H1 (cell line): ENCODE measurements at regions not wholly inside any gene's neighbourhood (a gene's known extent, or its start where the extent isn't known, plus 50 kb on each side); places are given as distances from the start of the nearest gene placed in this dataset.

Source experiments
- CTCF ChIA-PET: fragments of 300-600 bp; sonication (Branson Sonifier 250); formaldehyde crosslinking; loops from one replicate; lab custom pipeline; 2021; ENCODE audit not compliant: partially characterized antibody; lab: Charles Lee
- POLR2A ChIA-PET: fragments of 300-600 bp; sonication (Branson Sonifier 250); formaldehyde crosslinking; loops from one replicate; lab custom pipeline; 2021; ENCODE audit warnings: inconsistent platforms; ENCODE audit not compliant: partially characterized antibody; lab: Charles Lee
- DNase-seq, 2 experiments: peaks; one replicate each; pipeline versions ENCODE4 v3.0.0 to v3.0.0-alpha.2; 2010 to 2022; ENCODE audit warnings: low spot score in 2 of 2, low read depth in 1 of 2, mixed read lengths in 1 of 2
- FAIRE-seq: peaks from 2 replicates; lab custom pipeline; 2011; peaks lifted over from hg19 to GRCh38; lab: Jason Lieb, UNC
- H2AFZ ChIP-seq: 2 replicates; pipeline ENCODE4 v1.8.1; 2012; ENCODE audit warnings: low read length, inconsistent platforms
- H2AK5ac ChIP-seq: 2 replicates; pipeline ENCODE4 v1.6.1; 2013; ENCODE audit warnings: low read depth, low read length
- H2BK120ac ChIP-seq: replicated peaks from 2 replicates; pipeline ENCODE3; 2013; ENCODE audit warnings: low read depth, low read length, inconsistent platforms
- H2BK12ac ChIP-seq: 2 replicates; pipeline ENCODE4 v1.6.1; 2013; ENCODE audit warnings: low read depth, low read length
- H2BK15ac ChIP-seq: 2 replicates; pipeline ENCODE4 v1.6.1; 2013; ENCODE audit warnings: low read length
- H2BK20ac ChIP-seq: 2 replicates; pipeline ENCODE4 v1.6.1; 2013; ENCODE audit warnings: low read length
- H2BK5ac ChIP-seq: 2 replicates; pipeline ENCODE4 v1.6.1; 2013; ENCODE audit warnings: low read depth, low read length
- H3K14ac ChIP-seq: 2 replicates; pipeline ENCODE4 v1.6.1; 2013; ENCODE audit warnings: inconsistent platforms; ENCODE audit not compliant: insufficient read length
- H3K18ac ChIP-seq: 2 replicates; pipeline ENCODE4 v1.6.1; 2013; ENCODE audit warnings: low read length; ENCODE audit errors: extremely low read depth
- H3K23ac ChIP-seq: 2 replicates; pipeline ENCODE4 v1.6.1; 2013; ENCODE audit warnings: inconsistent platforms; ENCODE audit not compliant: insufficient read length
- H3K23me2 ChIP-seq: 2 replicates; pipeline ENCODE4 v1.6.1; 2013; ENCODE audit warnings: low read depth, low read length
- H3K27ac ChIP-seq: 2 replicates; pipeline ENCODE4 v1.6.1; 2011; ENCODE audit warnings: low read depth, low read length, inconsistent platforms
- H3K27me3 ChIP-seq, 4 experiments: replicated peaks in 1 of 4; 1 replicate in 1 of 4; 2 replicates in 3 of 4; pipeline versions ENCODE4 v1.6.1 to v1.8.1; 2011 to 2013; ENCODE audit warnings: low read length in 3 of 4, mild to moderate bottlenecking in 3 of 4, inconsistent platforms in 2 of 4, mixed read lengths in 2 of 4, moderate library complexity in 1 of 4; ENCODE audit not compliant: control insufficient read depth in 3 of 4, insufficient read depth in 3 of 4; ENCODE audit errors: extremely low read depth in 1 of 4
- H3K36me3 ChIP-seq, 4 experiments: 2 replicates each; pipeline versions ENCODE4 v1.6.1 to v1.8.1; 2011 to 2013; ENCODE audit warnings: mild to moderate bottlenecking in 4 of 4, low read length in 3 of 4, moderate library complexity in 2 of 4, control low read depth in 1 of 4, inconsistent platforms in 1 of 4; ENCODE audit not compliant: insufficient read depth in 4 of 4, control insufficient read depth in 2 of 4
- H3K4ac ChIP-seq: replicated peaks from 2 replicates; pipeline ENCODE3; 2013; ENCODE audit warnings: low read length, low read depth, mixed read lengths, inconsistent platforms; ENCODE audit not compliant: insufficient read length
- H3K4me1 ChIP-seq, 4 experiments: replicated peaks in 1 of 4; 1 replicate in 1 of 4; 2 replicates in 3 of 4; pipeline versions ENCODE4 v1.6.1 to v1.8.1; 2011 to 2013; ENCODE audit warnings: low read length in 3 of 4, inconsistent platforms in 2 of 4, mixed read lengths in 1 of 4; ENCODE audit not compliant: insufficient read depth in 4 of 4, control insufficient read depth in 3 of 4
- H3K4me2 ChIP-seq, 2 experiments: 2 replicates each; pipeline versions ENCODE4 v1.6.1 to v1.8.1; 2011 to 2013; ENCODE audit warnings: low read depth in 2 of 2, low read length in 2 of 2, control low read depth in 1 of 2, inconsistent platforms in 1 of 2, mild to moderate bottlenecking in 1 of 2; ENCODE audit not compliant: insufficient read depth in 1 of 2
- H3K4me3 ChIP-seq, 4 experiments: fragments of 200-600, 300-600 bp in 1 of 4; sonication (generic), shearing (Covaris generic), sonication (Bioruptor Twin) in 1 of 4; 2 replicates each; pipeline versions ENCODE4 v1.5.1 to v1.8.1; 2011 to 2016; ENCODE audit warnings: low read length in 4 of 4, low read depth in 3 of 4, control low read depth in 2 of 4, inconsistent platforms in 2 of 4, mild to moderate bottlenecking in 2 of 4, mixed read lengths in 1 of 4, moderate library complexity in 1 of 4; ENCODE audit not compliant: insufficient read depth in 2 of 4; ENCODE audit errors: extremely low read depth in 1 of 4
- H3K56ac ChIP-seq: replicated peaks from 2 replicates; pipeline ENCODE3; 2013; ENCODE audit warnings: low read depth, mild to moderate bottlenecking, mixed read lengths, low read length, inconsistent platforms; ENCODE audit not compliant: insufficient read length
- H3K79me1 ChIP-seq: 2 replicates; pipeline ENCODE4 v1.6.1; 2013; ENCODE audit warnings: low read depth, low read length, control low read depth
- H3K79me2 ChIP-seq, 2 experiments: 2 replicates each; pipeline versions ENCODE4 v1.6.1 to v1.8.1; 2012 to 2013; ENCODE audit warnings: low read length in 2 of 2, mild to moderate bottlenecking in 2 of 2, inconsistent platforms in 1 of 2; ENCODE audit not compliant: insufficient read depth in 2 of 2, control insufficient read depth in 1 of 2
- H3K9ac ChIP-seq, 4 experiments: replicated peaks in 1 of 4; 1 replicate in 1 of 4; 2 replicates in 3 of 4; pipeline versions ENCODE4 v1.6.1 to v1.8.1; 2011 to 2013; ENCODE audit warnings: low read depth in 3 of 4, low read length in 3 of 4, control low read depth in 2 of 4, mild to moderate bottlenecking in 2 of 4, moderate library complexity in 2 of 4, inconsistent platforms in 1 of 4; ENCODE audit errors: extremely low read depth in 1 of 4
- H3K9me3 ChIP-seq, 2 experiments: 2 replicates each; pipeline versions ENCODE4 v1.6.1 to v1.8.1; 2012 to 2013; ENCODE audit warnings: mild to moderate bottlenecking in 2 of 2, moderate library complexity in 2 of 2, control low read depth in 1 of 2, inconsistent platforms in 1 of 2, low read depth in 1 of 2, low read length in 1 of 2, mixed read lengths in 1 of 2; ENCODE audit not compliant: insufficient read depth in 2 of 2
- H4K20me1 ChIP-seq, 2 experiments: replicated peaks in 1 of 2; 2 replicates each; pipeline versions ENCODE3 to v1.8.1; 2011 to 2013; ENCODE audit warnings: inconsistent platforms in 2 of 2, low read length in 2 of 2, mild to moderate bottlenecking in 1 of 2; ENCODE audit not compliant: insufficient read depth in 2 of 2, control insufficient read depth in 1 of 2
- H4K5ac ChIP-seq: 2 replicates; pipeline ENCODE4 v1.6.1; 2013; ENCODE audit warnings: low read length, low read depth, mixed read lengths, inconsistent platforms; ENCODE audit not compliant: insufficient read length
- H4K8ac ChIP-seq: 2 replicates; pipeline ENCODE4 v1.8.0; 2013; ENCODE audit warnings: mild to moderate bottlenecking, moderate library complexity, low read length, inconsistent platforms; ENCODE audit not compliant: insufficient read depth; ENCODE audit errors: extremely low read depth
- H4K91ac ChIP-seq: replicated peaks from 2 replicates; pipeline ENCODE3; 2013; ENCODE audit warnings: low read length, mixed read lengths, inconsistent platforms; ENCODE audit not compliant: insufficient read length
- GABPA ChIP-seq: IDR thresholded peaks from 2 replicates; pipeline ENCODE4 v1.6.1; 2011; ENCODE audit warnings: mild to moderate bottlenecking, low read length, moderate library complexity, borderline replicate concordance; ENCODE audit not compliant: insufficient read depth
- KDM4A ChIP-seq: IDR thresholded peaks from one replicate; pipeline ENCODE4 v1.7.1; 2012; ENCODE audit warnings: low read depth, mild to moderate bottlenecking, moderate library complexity, low read length, inconsistent platforms; ENCODE audit not compliant: severe bottlenecking
- MAFK ChIP-seq: IDR thresholded peaks from 2 replicates; pipeline ENCODE4 v1.6.1; 2012; ENCODE audit warnings: low read depth, mild to moderate bottlenecking, improper control_type of control experiment, low read length
- NRF1 ChIP-seq: IDR thresholded peaks from 2 replicates; pipeline ENCODE4 v1.6.1; 2011; ENCODE audit warnings: mild to moderate bottlenecking, low read depth, low read length, improper control_type of control experiment
- POLR2AphosphoS5 ChIP-seq: IDR thresholded peaks from 2 replicates; pipeline ENCODE4 v1.6.1; 2011; ENCODE audit warnings: low read depth, low read length
- POU5F1 ChIP-seq: IDR thresholded peaks from 2 replicates; pipeline ENCODE4 v1.6.1; 2011; ENCODE audit warnings: low read depth, mild to moderate bottlenecking, low read length, moderate library complexity
- RNF2 ChIP-seq: fragments of 200-900, 300-1000 bp; sonication (generic); IDR thresholded peaks from 2 replicates; pipeline ENCODE4 v1.7.1; 2016; ENCODE audit warnings: borderline replicate concordance, low read depth, mild to moderate bottlenecking, antibody characterized with exemption, low read length; ENCODE audit not compliant: poor library complexity, severe bottlenecking; ENCODE audit errors: missing control alignments
- RXRA ChIP-seq: IDR thresholded peaks from 2 replicates; pipeline ENCODE4 v1.6.1; 2011; ENCODE audit warnings: low read depth, mild to moderate bottlenecking, low read length, moderate library complexity; ENCODE audit not compliant: insufficient read depth
- SIN3A ChIP-seq, 2 experiments: IDR thresholded peaks in 1 of 2; conservative IDR thresholded peaks in 1 of 2; 2 replicates each; pipeline ENCODE4 v1.6.1; 2011 to 2012; ENCODE audit warnings: low read length in 2 of 2, improper control_type of control experiment in 1 of 2, low read depth in 1 of 2, mild to moderate bottlenecking in 1 of 2
- TAF7 ChIP-seq: optimal IDR thresholded peaks from 2 replicates; pipeline ENCODE3; 2011; ENCODE audit warnings: low read depth, mild to moderate bottlenecking, inconsistent platforms, low read length, moderate library complexity, borderline replicate concordance
- YY1 ChIP-seq: IDR thresholded peaks from 2 replicates; pipeline ENCODE4 v1.6.1; 2011; ENCODE audit warnings: low read depth, mild to moderate bottlenecking, low read length
- WGBS, 2 experiments: shearing (Covaris generic) in 1 of 2; methylation state at CpG; one replicate each; pipeline versions ENCODE4 v1.1.6 to v1.1.7; 2013 to 2015; ENCODE audit warnings: low lambda C conversion rate in 2 of 2, mixed read lengths in 2 of 2, inconsistent platforms in 1 of 2, low coverage in 1 of 2, missing lambda C conversion rate in 1 of 2; ENCODE audit not compliant: insufficient replicate concordance in 2 of 2, insufficient coverage in 1 of 2, insufficient read length in 1 of 2; ENCODE audit errors: extremely low coverage in 1 of 2, missing lambda C conversion rate in 1 of 2; 5-methylcytosine and 5-hydroxymethylcytosine counted together
- TF ChIP-seq, protein P1 (sequence below): IDR thresholded peaks from 2 replicates; pipeline ENCODE4 v1.6.1; 2012; ENCODE audit warnings: inconsistent platforms

DNA sequence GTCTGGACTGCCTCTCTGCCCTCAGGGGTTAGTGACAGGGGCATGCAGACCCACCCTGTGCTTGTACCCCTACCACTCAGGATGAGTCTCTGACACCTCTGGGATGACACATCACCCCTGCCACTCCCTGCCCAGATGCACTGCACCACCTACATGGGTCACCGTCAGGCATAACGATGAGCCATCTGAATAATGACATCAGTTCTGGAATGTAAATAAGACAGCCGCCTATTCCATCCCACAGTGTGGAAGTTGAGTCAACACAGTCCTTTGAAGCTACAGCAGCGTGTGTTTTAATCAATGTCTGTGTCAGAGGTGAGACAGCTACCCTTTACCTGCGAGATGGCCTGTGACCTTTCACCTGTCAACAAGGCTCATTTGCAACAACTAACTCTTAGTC, 268.7 kb upstream of the ARRDC4 start:
- Histone ChIP-seq H2AFZ (no peak overlapping the region), H3K4me1 (no peaks in the 10 kb centered on the region), H4K91ac (no peak overlapping the region), H3K18ac (no peak overlapping the region), H2BK20ac (no peak overlapping the region), H3K36me3 (no peaks in the 10 kb centered on the region), H3K4me2 (no peak overlapping the region), H3K23ac (no peak overlapping the region), H2AK5ac (no peak overlapping the region), H3K79me1 (no peaks in the 10 kb centered on the region), H3K9ac (no peak overlapping the region), H3K4ac (no peak overlapping the region), H2BK5ac (no peak overlapping the region), H2BK12ac (no peak overlapping the region), H3K27ac (no peak overlapping the region), H3K14ac (no peak overlapping the region), H3K56ac (no peak overlapping the region), H3K27me3 (no peaks in the 10 kb centered on the region), H3K79me2 (no peaks in the 10 kb centered on the region), H4K5ac (no peak overlapping the region), H2BK120ac (no peak overlapping the region), H3K4me3 (no peak overlapping the region), H2BK15ac (no peak overlapping the region), H4K8ac (no peak overlapping the region; the same call in 1 of the 2 replicates), H4K20me1 (no peaks in the 10 kb centered on the region), H3K23me2 (no peaks in the 10 kb centered on the region), H3K9me3 (no peaks in the 10 kb centered on the region)
- POLR2A ChIA-PET, result no interaction called here
- CTCF ChIA-PET, result interaction anchor here (0.5 kb wide), 1 partner anchor 438 kb away, joined by 3 read pairs; no protein-coding TSS in a partner anchor
- 89% methylated on average over 5 of the region's 5 CpGs; no CpG with 5 or more reads in 1 of the 2 experiments for WGBS, 2 experiments
- DNase-seq (no peak), FAIRE-seq (no peak)
- no peak for TF ChIP-seq KDM4A
- TF ChIP-seq SIN3A (conservative IDR thresholded peaks at IDR 0.05 in 1 of 2, IDR thresholded peaks at IDR 0.05 in 1 of 2; ENCODE audit: low read depth in 1 of 2, low read length in 2 of 2), result no peak
- TF ChIP-seq RXRA, result no peak
- TF ChIP-seq YY1, result no peak
- TF ChIP-seq POLR2AphosphoS5, result no peak
- TF ChIP-seq TAF7, result no peak
- no peak for TF ChIP-seq GABPA
- TF ChIP-seq, protein P1, sequence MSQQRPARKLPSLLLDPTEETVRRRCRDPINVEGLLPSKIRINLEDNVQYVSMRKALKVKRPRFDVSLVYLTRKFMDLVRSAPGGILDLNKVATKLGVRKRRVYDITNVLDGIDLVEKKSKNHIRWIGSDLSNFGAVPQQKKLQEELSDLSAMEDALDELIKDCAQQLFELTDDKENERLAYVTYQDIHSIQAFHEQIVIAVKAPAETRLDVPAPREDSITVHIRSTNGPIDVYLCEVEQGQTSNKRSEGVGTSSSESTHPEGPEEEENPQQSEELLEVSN, result no peak
- no peak for TF ChIP-seq MAFK
- TF ChIP-seq RNF2, result no peak
- TF ChIP-seq NRF1, result no peak
- no peak for TF ChIP-seq POU5F1
